C4-2B (cell line): ENCODE measurements at regions not wholly inside any gene's neighbourhood (a gene's known extent, or its start where the extent isn't known, plus 50 kb on each side); places are given as distances from the start of the nearest gene placed in this dataset.

Source experiments
- ZFX ChIP-seq: fragments of 450-650 bp; IDR thresholded peaks from 2 replicates; pipeline ENCODE4 v1.6.1; 2017
- TF ChIP-seq, protein P1 (sequence below): fragments of 450-650 bp; conservative IDR thresholded peaks from 2 replicates; pipeline ENCODE4 v1.5.1; 2017; ENCODE audit warnings: mild to moderate bottlenecking

GRCh38 chr22:22738959-22739585 is 94.7 kb downstream of the GGTLC2 start:
- TF ChIP-seq, protein P1, sequence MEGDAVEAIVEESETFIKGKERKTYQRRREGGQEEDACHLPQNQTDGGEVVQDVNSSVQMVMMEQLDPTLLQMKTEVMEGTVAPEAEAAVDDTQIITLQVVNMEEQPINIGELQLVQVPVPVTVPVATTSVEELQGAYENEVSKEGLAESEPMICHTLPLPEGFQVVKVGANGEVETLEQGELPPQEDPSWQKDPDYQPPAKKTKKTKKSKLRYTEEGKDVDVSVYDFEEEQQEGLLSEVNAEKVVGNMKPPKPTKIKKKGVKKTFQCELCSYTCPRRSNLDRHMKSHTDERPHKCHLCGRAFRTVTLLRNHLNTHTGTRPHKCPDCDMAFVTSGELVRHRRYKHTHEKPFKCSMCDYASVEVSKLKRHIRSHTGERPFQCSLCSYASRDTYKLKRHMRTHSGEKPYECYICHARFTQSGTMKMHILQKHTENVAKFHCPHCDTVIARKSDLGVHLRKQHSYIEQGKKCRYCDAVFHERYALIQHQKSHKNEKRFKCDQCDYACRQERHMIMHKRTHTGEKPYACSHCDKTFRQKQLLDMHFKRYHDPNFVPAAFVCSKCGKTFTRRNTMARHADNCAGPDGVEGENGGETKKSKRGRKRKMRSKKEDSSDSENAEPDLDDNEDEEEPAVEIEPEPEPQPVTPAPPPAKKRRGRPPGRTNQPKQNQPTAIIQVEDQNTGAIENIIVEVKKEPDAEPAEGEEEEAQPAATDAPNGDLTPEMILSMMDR, result no peak
- TF ChIP-seq ZFX, result no peak
